HG02588 (cell line): ENCODE measurements at regions not wholly inside any gene's neighbourhood (a gene's known extent, or its start where the extent isn't known, plus 50 kb on each side); places are given as distances from the start of the nearest gene placed in this dataset.

Experiments used
- ATAC-seq: cut with Tn5 transposase; IDR thresholded peaks from one replicate; pipeline ENCODE4 v1.9.1; 2021; ENCODE audit warnings: mild to moderate bottlenecking, moderate library complexity; ENCODE audit not compliant: unreplicated experiment

GRCh38 chr10:83352588-83352987, 786.7 kb upstream of the GHITM start:
- no peak for ATAC-seq

- ATAC-seq, result no peak
These were observed 784.9 kb upstream of the GHITM start for GRCh38 chr10:83354456-83354855.

DNA sequence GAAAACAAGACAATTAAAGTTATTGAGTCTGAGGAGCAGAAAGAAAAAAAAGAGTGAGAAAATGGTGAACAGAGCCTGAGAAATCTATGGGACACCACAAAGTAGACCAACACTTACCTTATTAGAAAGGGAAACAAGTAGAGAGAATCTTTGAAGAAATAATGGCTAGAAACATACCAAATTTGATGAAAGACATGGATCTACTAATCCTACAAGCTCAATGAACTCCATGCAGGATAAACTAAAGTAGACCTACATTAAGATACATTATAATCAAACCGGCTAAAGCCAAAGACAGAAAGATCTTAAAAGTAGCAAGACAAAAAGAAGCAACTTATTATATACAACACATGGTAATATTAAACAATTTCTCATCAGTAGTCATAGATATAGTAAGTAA, 782.3 kb upstream of the GHITM start:
- ATAC-seq, result no peak

DNA sequence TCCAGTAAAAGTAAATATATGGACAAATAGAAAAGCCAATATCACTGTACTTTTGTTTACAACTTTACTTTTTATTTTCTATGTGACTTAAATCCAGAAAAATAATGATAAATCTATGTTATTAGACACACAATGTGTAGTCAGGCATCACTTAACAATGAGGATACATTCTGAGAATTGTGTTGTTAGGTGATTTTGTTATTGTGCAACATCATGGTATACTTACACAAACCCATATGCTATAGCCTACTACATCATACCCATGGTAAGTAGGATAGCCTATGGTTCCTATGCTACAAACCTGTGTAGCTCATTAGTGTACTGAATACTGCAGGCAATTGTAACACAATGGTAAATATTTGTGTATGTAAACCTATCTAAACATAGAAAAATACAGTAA, 781.7 kb upstream of the GHITM start:
- ATAC-seq, result no peak

- ATAC-seq, result no peak
These were observed 772.3 kb upstream of the GHITM start for GRCh38 chr10:83367036-83367435.

DNA sequence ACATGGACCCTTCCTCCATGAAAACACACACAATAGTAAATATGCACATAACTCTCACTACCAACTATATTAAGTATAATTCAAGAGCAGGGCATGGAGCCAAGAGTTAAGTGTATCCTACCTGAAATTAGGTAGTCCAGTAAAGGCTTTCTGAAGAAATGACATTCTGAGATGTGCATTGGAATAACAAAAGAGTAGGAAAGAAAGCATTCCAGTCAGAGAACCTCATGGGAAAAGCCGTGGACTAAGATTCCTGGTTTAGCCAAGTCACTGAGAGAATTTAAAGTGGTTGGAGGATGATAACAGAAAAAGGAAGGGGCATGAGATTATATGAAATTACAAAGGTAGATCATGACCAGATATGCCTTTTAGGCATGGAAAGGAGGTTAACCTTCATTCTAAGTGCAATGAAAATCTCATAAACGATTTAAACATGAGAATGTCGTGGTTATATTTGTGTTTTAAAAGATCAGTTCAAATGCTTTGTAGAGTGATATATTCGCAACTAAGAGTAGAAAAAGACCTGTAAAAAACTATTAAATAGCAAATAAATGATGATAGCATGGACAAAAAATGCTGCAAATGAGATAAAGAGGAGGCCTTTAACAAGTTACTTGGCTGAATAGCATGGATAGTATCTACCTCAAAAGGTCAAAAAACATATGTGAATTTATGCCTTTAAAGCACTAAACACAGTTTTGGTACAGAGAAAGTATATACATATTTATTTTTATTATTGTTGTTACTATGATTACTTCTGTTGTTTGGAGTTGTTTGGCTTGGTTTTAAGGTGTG, 767.4 kb upstream of the GHITM start:
- no peak for ATAC-seq

GRCh38 chr10:83372646-83373045, 766.7 kb upstream of the GHITM start:
- ATAC-seq, result no peak

- ATAC-seq, result no peak
These were observed 765.6 kb upstream of the GHITM start for GRCh38 chr10:83373671-83374070.

DNA sequence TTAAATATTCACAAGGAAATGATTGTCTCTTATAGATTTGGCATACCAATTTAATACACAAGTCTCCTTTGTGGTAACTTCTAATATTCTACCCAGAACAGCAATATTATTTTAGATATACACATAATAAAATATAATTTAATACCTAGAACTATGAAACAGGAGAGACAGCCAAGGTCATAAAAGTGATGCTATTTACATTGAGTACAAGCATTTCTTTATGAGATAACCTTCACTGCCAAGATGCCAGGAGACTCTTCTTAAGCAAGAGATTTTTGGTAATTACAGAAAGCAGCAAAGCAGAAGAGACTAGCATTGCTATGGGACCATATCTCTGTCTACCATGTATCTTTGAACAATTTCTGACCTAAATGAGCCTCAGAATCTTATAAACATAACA, 764.6 kb upstream of the GHITM start:
- ATAC-seq, result no peak

DNA sequence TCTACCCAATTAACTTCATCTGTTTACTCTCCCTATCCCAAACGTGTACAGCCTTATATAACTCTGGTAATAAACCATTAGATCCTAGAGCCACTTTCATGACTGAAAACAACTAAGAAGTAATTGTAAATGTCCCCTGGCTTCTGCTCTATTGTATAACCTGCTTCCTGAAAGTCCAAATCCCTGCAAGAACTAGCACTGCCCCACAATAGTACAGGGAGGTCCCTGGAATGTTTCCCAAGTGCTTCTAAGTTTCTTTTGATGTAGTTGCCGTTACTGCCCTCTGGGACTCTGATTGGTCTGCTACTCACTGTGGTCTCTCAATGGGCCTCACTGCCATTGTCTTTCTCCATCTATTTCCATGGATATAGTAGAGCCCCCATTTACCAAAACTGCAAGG, 764.0 kb upstream of the GHITM start:
- no peak for ATAC-seq

- no peak for ATAC-seq
These were observed 741.5 kb upstream of the GHITM start for GRCh38 chr10:83397806-83398205.

GRCh38 chr10:83410570-83410969, 728.7 kb upstream of the GHITM start:
- no peak for ATAC-seq

- ATAC-seq, result no peak
These were observed 714.0 kb upstream of the GHITM start for GRCh38 chr10:83425306-83425705.

- no peak for ATAC-seq
These were observed 712.2 kb upstream of the GHITM start for GRCh38 chr10:83427101-83427500.

GRCh38 chr10:83432261-83433045, 706.9 kb upstream of the GHITM start:
- no peak for ATAC-seq

- no peak for ATAC-seq
These were observed 705.6 kb upstream of the GHITM start for GRCh38 chr10:83433705-83434104.

DNA sequence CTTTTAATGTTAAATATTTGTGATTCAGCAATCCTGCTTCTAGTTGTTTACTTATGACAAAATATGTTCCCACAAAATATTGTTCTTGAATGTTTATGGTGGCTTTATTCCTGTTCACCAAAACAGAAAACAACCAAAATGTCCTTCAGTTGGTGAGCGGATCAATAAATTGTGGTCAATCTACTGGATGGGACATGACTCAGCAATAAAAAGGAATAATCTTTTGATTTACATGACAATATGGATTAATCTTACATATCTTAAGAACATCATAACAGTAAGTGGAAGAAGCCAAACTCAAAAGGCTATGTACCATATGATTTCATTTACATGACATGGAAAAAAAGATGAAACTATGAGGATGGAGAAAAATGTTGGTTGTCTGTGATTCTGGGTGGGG, 691.3 kb upstream of the GHITM start:
- no peak for ATAC-seq

- ATAC-seq, result no peak
These were observed 680.7 kb upstream of the GHITM start for GRCh38 chr10:83458611-83459010.

DNA sequence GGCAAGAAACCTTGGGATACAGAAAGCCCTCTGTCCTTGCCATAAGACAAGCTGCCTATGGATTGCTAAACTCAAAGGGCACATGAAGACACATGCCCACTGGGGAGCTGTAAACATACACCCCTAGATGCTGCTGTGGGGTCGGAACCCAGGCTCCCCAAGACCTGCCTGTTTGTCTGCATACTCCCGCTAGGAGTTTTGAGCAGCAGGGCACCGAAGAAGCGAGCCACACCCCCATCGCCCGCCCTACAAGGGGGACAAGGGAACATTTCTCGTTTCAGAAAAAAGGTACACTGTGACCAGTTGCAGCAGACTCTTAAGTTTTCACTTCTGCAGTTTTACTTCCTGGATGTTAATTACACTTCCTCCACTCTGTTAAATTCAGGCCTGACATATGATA, 680.2 kb upstream of the GHITM start:
- ATAC-seq, result no peak

GRCh38 chr10:83469728-83470331, 669.5 kb upstream of the GHITM start:
- no peak for ATAC-seq

GRCh38 chr10:83476211-83476610, 663.1 kb upstream of the GHITM start:
- ATAC-seq, result no peak

DNA sequence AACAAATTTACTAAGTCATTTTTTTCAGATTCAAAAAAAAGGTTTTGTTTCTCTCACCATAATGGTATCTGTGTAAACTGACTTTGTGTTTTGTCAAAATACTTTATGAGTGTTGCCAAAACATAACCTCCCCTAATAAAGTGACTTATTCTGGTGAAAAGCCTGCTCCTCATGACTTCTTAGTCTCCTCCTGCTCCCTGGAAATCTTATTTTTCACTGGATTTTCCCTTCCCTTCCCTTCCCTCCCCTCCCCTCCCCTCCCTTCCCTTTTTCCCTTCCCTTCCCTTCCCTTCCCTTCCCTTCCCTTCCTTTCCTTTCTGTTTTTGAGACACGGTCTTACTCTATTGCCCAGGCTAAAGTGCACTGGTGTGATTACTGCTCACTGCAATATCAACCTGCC, 650.1 kb upstream of the GHITM start:
- no peak for ATAC-seq
